ENCODE measurements at regions not wholly inside any gene's neighbourhood (a gene's known extent, or its start where the extent isn't known, plus 50 kb on each side); places are given as distances from the start of the nearest gene placed in this dataset.
A peak's percentile ranks its signal among the peaks of the same experiment; 100 is the strongest.

DNA sequence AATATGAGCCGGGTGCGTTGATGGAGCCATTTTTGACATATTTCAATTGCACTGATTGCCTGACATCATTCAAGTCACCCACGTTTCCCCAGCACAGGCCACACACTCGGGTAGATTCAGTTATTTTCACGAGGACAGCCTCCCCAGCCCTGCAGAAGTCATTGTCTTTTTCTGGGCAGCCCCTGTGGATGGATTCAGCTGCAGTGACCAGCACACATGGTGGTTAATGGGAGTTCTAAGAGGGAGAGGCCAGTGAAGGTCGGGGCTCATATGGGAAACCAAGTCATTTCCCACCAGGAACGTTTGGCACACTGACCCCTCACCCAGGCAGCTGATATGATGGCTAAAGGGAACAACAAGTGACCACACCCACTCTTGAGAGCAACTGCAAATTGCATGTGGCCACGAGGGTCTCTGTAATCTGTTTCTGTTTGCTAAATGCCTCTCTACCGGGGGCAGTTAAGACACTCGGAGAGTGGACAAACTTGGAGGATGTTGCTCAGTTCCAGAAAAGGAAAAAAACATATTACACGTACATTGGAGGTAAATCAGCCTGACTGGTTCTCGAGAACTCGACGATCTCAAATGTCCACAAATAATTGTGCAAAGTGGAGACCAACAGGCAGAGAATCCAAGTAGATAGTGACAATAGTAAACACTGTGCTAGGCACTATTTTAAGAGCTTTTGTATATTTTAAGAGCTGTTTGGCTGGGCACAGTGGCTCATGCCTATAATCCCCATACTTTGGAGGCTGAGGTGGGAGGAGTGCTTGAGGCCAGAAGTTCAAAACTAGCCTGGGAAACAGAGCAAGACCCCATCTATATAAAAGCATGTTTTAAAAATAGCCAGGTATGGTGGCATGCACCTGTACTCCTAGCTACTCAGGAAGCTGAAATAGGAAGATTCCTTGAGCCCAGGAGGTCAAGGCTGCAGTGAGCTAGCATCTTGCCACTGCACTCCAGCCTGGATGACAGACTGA, 167.2 kb upstream of the IRF2BP2 start (continued):
- TF ChIP-seq, protein P1, sequence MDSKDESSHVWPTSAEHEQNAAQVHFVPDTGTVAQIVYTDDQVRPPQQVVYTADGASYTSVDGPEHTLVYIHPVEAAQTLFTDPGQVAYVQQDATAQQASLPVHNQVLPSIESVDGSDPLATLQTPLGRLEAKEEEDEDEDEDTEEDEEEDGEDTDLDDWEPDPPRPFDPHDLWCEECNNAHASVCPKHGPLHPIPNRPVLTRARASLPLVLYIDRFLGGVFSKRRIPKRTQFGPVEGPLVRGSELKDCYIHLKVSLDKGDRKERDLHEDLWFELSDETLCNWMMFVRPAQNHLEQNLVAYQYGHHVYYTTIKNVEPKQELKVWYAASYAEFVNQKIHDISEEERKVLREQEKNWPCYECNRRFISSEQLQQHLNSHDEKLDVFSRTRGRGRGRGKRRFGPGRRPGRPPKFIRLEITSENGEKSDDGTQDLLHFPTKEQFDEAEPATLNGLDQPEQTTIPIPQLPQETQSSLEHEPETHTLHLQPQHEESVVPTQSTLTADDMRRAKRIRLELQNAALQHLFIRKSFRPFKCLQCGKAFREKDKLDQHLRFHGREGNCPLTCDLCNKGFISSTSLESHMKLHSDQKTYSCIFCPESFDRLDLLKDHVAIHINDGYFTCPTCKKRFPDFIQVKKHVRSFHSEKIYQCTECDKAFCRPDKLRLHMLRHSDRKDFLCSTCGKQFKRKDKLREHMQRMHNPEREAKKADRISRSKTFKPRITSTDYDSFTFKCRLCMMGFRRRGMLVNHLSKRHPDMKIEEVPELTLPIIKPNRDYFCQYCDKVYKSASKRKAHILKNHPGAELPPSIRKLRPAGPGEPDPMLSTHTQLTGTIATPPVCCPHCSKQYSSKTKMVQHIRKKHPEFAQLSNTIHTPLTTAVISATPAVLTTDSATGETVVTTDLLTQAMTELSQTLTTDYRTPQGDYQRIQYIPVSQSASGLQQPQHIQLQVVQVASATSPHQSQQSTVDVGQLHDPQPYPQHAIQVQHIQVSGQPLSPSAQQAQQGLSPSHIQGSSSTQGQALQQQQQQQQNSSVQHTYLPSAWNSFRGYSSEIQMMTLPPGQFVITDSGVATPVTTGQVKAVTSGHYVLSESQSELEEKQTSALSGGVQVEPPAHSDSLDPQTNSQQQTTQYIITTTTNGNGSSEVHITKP (IDR thresholded peaks at IDR 0.05; ENCODE audit: partially characterized antibody), result no peak
- TF ChIP-seq CREM (IDR thresholded peaks at IDR 0.05; ENCODE audit: low read depth) (0 out of 2 replicates have a peak, but pooled peaks have one; percentile 2), EZH2 (IDR thresholded peaks at IDR 0.05; ENCODE audit: borderline replicate concordance, low read depth, low read length) (0 out of 2 replicates have a peak, but pooled peaks have one; percentile 79), ZFPM2 (CRISPR knock-in tag; IDR thresholded peaks at IDR 0.05) (no peak), ZNF282 (CRISPR knock-in tag; IDR thresholded peaks at IDR 0.05) (no peak), SNRNP70 (optimal IDR thresholded peaks at IDR 0.05; ENCODE audit: low read depth, low read length) (no peak), KLF1 (tag; IDR thresholded peaks at IDR 0.05) (0 out of 2 replicates have a peak, but pooled peaks have one; percentile 25), MAFK (IDR thresholded peaks at IDR 0.05; ENCODE audit: low read length) (no peak), CBFB (CRISPR knock-in tag; IDR thresholded peaks at IDR 0.05) (peak; percentile 77; the same call in 1 of the 2 replicates), ZNF445 (CRISPR knock-in tag; IDR thresholded peaks at IDR 0.05; ENCODE audit: low read depth) (no peak), FOS (IDR thresholded peaks at IDR 0.05; ENCODE audit: extremely low read depth, insufficient read length) (no peak)
- TF ChIP-seq, protein P2, sequence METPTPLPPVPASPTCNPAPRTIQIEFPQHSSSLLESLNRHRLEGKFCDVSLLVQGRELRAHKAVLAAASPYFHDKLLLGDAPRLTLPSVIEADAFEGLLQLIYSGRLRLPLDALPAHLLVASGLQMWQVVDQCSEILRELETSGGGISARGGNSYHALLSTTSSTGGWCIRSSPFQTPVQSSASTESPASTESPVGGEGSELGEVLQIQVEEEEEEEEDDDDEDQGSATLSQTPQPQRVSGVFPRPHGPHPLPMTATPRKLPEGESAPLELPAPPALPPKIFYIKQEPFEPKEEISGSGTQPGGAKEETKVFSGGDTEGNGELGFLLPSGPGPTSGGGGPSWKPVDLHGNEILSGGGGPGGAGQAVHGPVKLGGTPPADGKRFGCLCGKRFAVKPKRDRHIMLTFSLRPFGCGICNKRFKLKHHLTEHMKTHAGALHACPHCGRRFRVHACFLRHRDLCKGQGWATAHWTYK (CRISPR knock-in tag; IDR thresholded peaks at IDR 0.05), result peak; percentile 21; the same call in 1 of the 2 replicates
- TF ChIP-seq, protein P3, sequence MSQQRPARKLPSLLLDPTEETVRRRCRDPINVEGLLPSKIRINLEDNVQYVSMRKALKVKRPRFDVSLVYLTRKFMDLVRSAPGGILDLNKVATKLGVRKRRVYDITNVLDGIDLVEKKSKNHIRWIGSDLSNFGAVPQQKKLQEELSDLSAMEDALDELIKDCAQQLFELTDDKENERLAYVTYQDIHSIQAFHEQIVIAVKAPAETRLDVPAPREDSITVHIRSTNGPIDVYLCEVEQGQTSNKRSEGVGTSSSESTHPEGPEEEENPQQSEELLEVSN (IDR thresholded peaks at IDR 0.05; ENCODE audit: borderline replicate concordance in 1 of 2, extremely low read depth in 1 of 2, insufficient read depth in 1 of 2, insufficient read length in 1 of 2, low read depth in 1 of 2, low read length in 1 of 2, poor library complexity in 1 of 2, severe bottlenecking in 1 of 2), result peak in 1 of 2 experiments; percentile 9
- TF ChIP-seq, protein P4, sequence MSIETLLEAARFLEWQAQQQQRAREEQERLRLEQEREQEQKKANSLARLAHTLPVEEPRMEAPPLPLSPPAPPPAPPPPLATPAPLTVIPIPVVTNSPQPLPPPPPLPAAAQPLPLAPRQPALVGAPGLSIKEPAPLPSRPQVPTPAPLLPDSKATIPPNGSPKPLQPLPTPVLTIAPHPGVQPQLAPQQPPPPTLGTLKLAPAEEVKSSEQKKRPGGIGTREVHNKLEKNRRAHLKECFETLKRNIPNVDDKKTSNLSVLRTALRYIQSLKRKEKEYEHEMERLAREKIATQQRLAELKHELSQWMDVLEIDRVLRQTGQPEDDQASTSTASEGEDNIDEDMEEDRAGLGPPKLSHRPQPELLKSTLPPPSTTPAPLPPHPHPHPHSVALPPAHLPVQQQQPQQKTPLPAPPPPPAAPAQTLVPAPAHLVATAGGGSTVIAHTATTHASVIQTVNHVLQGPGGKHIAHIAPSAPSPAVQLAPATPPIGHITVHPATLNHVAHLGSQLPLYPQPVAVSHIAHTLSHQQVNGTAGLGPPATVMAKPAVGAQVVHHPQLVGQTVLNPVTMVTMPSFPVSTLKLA (conservative IDR thresholded peaks at IDR 0.05), result no peak
- TF ChIP-seq, protein P5, sequence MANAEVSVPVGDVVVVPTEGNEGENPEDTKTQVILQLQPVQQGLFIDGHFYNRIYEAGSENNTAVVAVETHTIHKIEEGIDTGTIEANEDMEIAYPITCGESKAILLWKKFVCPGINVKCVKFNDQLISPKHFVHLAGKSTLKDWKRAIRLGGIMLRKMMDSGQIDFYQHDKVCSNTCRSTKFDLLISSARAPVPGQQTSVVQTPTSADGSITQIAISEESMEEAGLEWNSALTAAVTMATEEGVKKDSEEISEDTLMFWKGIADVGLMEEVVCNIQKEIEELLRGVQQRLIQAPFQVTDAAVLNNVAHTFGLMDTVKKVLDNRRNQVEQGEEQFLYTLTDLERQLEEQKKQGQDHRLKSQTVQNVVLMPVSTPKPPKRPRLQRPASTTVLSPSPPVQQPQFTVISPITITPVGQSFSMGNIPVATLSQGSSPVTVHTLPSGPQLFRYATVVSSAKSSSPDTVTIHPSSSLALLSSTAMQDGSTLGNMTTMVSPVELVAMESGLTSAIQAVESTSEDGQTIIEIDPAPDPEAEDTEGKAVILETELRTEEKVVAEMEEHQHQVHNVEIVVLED (CRISPR knock-in tag; IDR thresholded peaks at IDR 0.05), result peak; percentile 20; the same call in 1 of the 2 replicates

Data from K562 (cell line).